Astrocyte (in vitro differentiated cells and primary cell): ENCODE measurements at regions not wholly inside any gene's neighbourhood (a gene's known extent, or its start where the extent isn't known, plus 50 kb on each side); places are given as distances from the start of the nearest gene placed in this dataset.
A peak's percentile ranks its signal among the peaks of the same experiment; 100 is the strongest.

Experiments
- DNase-seq: peaks from one replicate; pipeline ENCODE4 v3.0.0-alpha.2; 2010; ENCODE audit warnings: low read depth
- FAIRE-seq: peaks from 2 replicates; lab custom pipeline; 2011; peaks lifted over from hg19 to GRCh38; lab: Jason Lieb, UNC
- H2AFZ ChIP-seq: 2 replicates; pipeline ENCODE4 v1.6.0; 2012; ENCODE audit warnings: low read depth, low read length, inconsistent platforms
- H3K27ac ChIP-seq: 2 replicates; pipeline ENCODE4 v1.5.1; 2011; ENCODE audit warnings: low read depth, low read length, inconsistent platforms
- H3K27me3 ChIP-seq: 2 replicates; pipeline ENCODE4 v1.6.0; 2011; ENCODE audit warnings: low read length, inconsistent platforms; ENCODE audit not compliant: insufficient read depth
- H3K36me3 ChIP-seq: 2 replicates; pipeline ENCODE4 v1.5.1; 2011; ENCODE audit warnings: low read length, inconsistent platforms; ENCODE audit not compliant: insufficient read depth
- H3K4me1 ChIP-seq: 2 replicates; pipeline ENCODE4 v1.5.1; 2011; ENCODE audit warnings: low read length, inconsistent platforms; ENCODE audit not compliant: insufficient read depth
- H3K4me2 ChIP-seq: 2 replicates; pipeline ENCODE4 v1.6.0; 2012; ENCODE audit warnings: low read length, inconsistent platforms
- H3K4me3 ChIP-seq: 2 replicates; pipeline ENCODE4 v1.5.1; 2011; ENCODE audit warnings: low read depth, mild to moderate bottlenecking, low read length, inconsistent platforms; ENCODE audit not compliant: insufficient read depth
- H3K79me2 ChIP-seq: 2 replicates; pipeline ENCODE4 v1.6.0; 2012; ENCODE audit warnings: mild to moderate bottlenecking, low read length, inconsistent platforms; ENCODE audit not compliant: insufficient read depth
- H3K9ac ChIP-seq: 2 replicates; pipeline ENCODE4 v1.6.0; 2012; ENCODE audit warnings: mild to moderate bottlenecking, low read length, inconsistent platforms
- H3K9me3 ChIP-seq: 2 replicates; pipeline ENCODE4 v1.5.1; 2012; ENCODE audit warnings: low read depth, mild to moderate bottlenecking, low read length, inconsistent platforms; ENCODE audit not compliant: insufficient read depth
- H4K20me1 ChIP-seq: 2 replicates; pipeline ENCODE4 v1.6.0; 2012; ENCODE audit warnings: low read length, inconsistent platforms; ENCODE audit not compliant: insufficient read depth
- H3K27ac Mint-ChIP-seq: one replicate; pipeline ENCODE4 v1.8.0; 2021; ENCODE audit warnings: mild to moderate bottlenecking, mixed read lengths; ENCODE audit not compliant: unreplicated experiment
- H3K27me3 Mint-ChIP-seq: one replicate; pipeline ENCODE4 v1.8.0; 2021; ENCODE audit warnings: low read depth, mixed read lengths; ENCODE audit not compliant: unreplicated experiment
- H3K36me3 Mint-ChIP-seq: one replicate; pipeline ENCODE4 v1.8.0; 2021; ENCODE audit warnings: low read depth, mixed read lengths; ENCODE audit not compliant: unreplicated experiment
- H3K4me1 Mint-ChIP-seq: one replicate; pipeline ENCODE4 v1.8.0; 2021; ENCODE audit warnings: low read depth, mixed read lengths; ENCODE audit not compliant: unreplicated experiment
- H3K4me3 Mint-ChIP-seq: one replicate; pipeline ENCODE4 v1.8.0; 2021; ENCODE audit warnings: mild to moderate bottlenecking, moderate library complexity, mixed read lengths; ENCODE audit not compliant: unreplicated experiment
- H3K9me3 Mint-ChIP-seq: one replicate; pipeline ENCODE4 v1.8.0; 2021; ENCODE audit warnings: mild to moderate bottlenecking, mixed read lengths; ENCODE audit not compliant: unreplicated experiment
- CTCF ChIP-seq: IDR thresholded peaks from 2 replicates; pipeline ENCODE4 v1.5.1; 2011; ENCODE audit warnings: low read depth, mild to moderate bottlenecking, inconsistent platforms, low read length, moderate library complexity; ENCODE audit not compliant: insufficient read depth
- EZH2 ChIP-seq: IDR thresholded peaks from 2 replicates; pipeline ENCODE4 v1.6.1; 2012; ENCODE audit warnings: mild to moderate bottlenecking, low read length, inconsistent platforms; ENCODE audit not compliant: insufficient read depth

- H3K36me3 ChIP-seq, result no peaks in the 10 kb centered on the region
- H3K27me3 ChIP-seq, result no peaks in the 10 kb centered on the region
- no peaks in the 10 kb centered on the region for H3K79me2 ChIP-seq
- TF ChIP-seq EZH2, result no peak
- no peak overlapping the region for H3K4me3 ChIP-seq
- FAIRE-seq, result no peak
- no peak for DNase-seq
- no peak overlapping the region for H3K27ac Mint-ChIP-seq
- H3K36me3 Mint-ChIP-seq, result no peaks in the 10 kb centered on the region
- no peak overlapping the region for H3K4me3 Mint-ChIP-seq
- no peaks in the 10 kb centered on the region for H3K9me3 Mint-ChIP-seq
- H3K9ac ChIP-seq, result no peak overlapping the region
- no peaks in the 10 kb centered on the region for H4K20me1 ChIP-seq
- H3K27ac ChIP-seq, result no peak overlapping the region
- H3K4me1 ChIP-seq, result peaks cover 18% of the 10 kb centered on the region
- H3K9me3 ChIP-seq, result no peaks in the 10 kb centered on the region
- no peak overlapping the region for H3K4me2 ChIP-seq
- H3K4me1 Mint-ChIP-seq, result peaks cover 19% of the 10 kb centered on the region
- H3K27me3 Mint-ChIP-seq, result no peaks in the 10 kb centered on the region
- no peak overlapping the region for H2AFZ ChIP-seq
Measured at GRCh38 chr5:74067748-74068541, 441.9 kb downstream of the ARHGEF28 start.

GRCh38 chr5:74064911-74065310, 438.9 kb downstream of the ARHGEF28 start:
- Mint-ChIP-seq H3K27ac (no peak overlapping the region), H3K9me3 (no peaks in the 10 kb centered on the region), H3K4me3 (no peak overlapping the region), H3K36me3 (no peaks in the 10 kb centered on the region), H3K27me3 (no peaks in the 10 kb centered on the region), H3K4me1 (peaks cover 22% of the 10 kb centered on the region)
- Histone ChIP-seq H3K4me1 (peaks cover 21% of the 10 kb centered on the region), H3K4me3 (no peak overlapping the region), H3K9me3 (no peaks in the 10 kb centered on the region), H4K20me1 (no peaks in the 10 kb centered on the region), H3K27me3 (no peaks in the 10 kb centered on the region), H3K4me2 (no peak overlapping the region), H2AFZ (no peak overlapping the region), H3K9ac (no peak overlapping the region), H3K36me3 (no peaks in the 10 kb centered on the region), H3K27ac (no peak overlapping the region), H3K79me2 (no peaks in the 10 kb centered on the region)
- no peak for FAIRE-seq
- TF ChIP-seq EZH2, result no peak
- DNase-seq, result no peak

- Mint-ChIP-seq H3K36me3 (no peaks in the 10 kb centered on the region), H3K4me3 (no peak overlapping the region), H3K27me3 (no peaks in the 10 kb centered on the region), H3K4me1 (peaks cover 22% of the 10 kb centered on the region), H3K9me3 (no peaks in the 10 kb centered on the region), H3K27ac (peak overlapping the region; percentile 67)
- peak overlapping the region; percentile 45 for H3K4me2 ChIP-seq
- no peaks in the 10 kb centered on the region for H3K79me2 ChIP-seq
- no peak for TF ChIP-seq EZH2
- no peak for TF ChIP-seq CTCF
- no peak overlapping the region for H3K4me3 ChIP-seq
- no peaks in the 10 kb centered on the region for H3K27me3 ChIP-seq
- no peaks in the 10 kb centered on the region for H4K20me1 ChIP-seq
- no peaks in the 10 kb centered on the region for H3K9me3 ChIP-seq
- FAIRE-seq (no peak), DNase-seq (no peak)
- no peak overlapping the region for H2AFZ ChIP-seq
- peak overlapping the region; percentile 16 for H3K9ac ChIP-seq
- peaks cover 21% of the 10 kb centered on the region for H3K4me1 ChIP-seq
- peak overlapping the region; percentile 58 for H3K27ac ChIP-seq
- no peaks in the 10 kb centered on the region for H3K36me3 ChIP-seq
Measured at GRCh38 chr5:74064225-74064624, 438.2 kb downstream of the ARHGEF28 start.
